ENCODE measurements at regions not wholly inside any gene's neighbourhood (a gene's known extent, or its start where the extent isn't known, plus 50 kb on each side); places are given as distances from the start of the nearest gene placed in this dataset.

DNA sequence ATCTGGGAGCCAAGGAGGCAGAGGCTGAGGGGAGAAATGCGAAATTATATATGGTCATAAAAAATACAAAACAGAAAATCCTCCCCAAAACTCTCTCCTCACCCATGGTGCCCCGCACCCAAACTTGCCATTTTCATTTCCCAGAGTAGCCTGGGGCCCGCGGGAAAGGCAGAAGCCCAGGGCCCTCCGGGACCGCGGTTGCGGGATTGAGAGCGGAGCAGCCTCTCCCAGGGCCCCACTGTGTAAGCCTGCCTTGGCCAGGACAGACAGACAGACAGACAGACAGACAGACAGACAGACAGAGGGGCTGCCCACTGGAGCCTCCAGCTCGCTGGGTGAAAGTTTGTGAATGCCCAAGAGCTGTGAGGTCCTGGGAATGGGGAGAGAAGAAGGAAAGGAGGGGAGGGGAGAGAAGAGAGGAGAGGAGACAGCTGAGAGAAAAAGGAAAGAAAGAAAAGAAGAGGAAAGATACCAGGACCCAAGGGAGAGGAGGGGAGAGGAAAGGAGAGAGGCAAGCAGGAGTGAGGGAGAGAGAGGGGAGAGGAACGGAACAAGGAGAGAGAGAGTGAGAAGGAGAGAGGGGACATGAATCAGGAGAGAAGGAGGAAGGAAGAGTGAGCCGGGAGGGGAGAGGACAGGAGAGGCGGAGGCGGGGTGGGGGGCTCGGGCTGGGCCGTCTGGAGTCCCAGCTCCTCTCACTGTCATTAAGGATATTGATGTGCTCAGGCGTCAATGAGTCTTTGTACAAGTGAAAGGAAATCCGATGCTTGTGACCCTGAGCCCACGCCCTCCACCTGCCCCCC lies 69.3 kb upstream of the CASZ1 start:
- no peak overlapping the region for H2AFZ ChIP-seq (ENCODE audit: low read depth, low read length)
- no peak overlapping the region for H3K4me2 ChIP-seq (ENCODE audit: low read length)
- H3K9me2 ChIP-seq (ENCODE audit: insufficient read depth, low read length), result no peaks in the 10 kb centered on the region
- no peak overlapping the region for H3K27ac ChIP-seq (ENCODE audit: low read length)
- no peaks in the 10 kb centered on the region for H3F3A ChIP-seq (ENCODE audit: insufficient read depth, low read length, poor library complexity, severe bottlenecking)
- H3K9me3 ChIP-seq (ENCODE audit: low read length), result no peaks in the 10 kb centered on the region
- no peaks in the 10 kb centered on the region for H4K20me1 ChIP-seq (ENCODE audit: insufficient read depth)
- no peak for TF ChIP-seq POLR2AphosphoS5 (IDR thresholded peaks at IDR 0.05)
- TF ChIP-seq EZH2 (IDR thresholded peaks at IDR 0.05; ENCODE audit: borderline replicate concordance, insufficient read depth, low read length, poor library complexity, severe bottlenecking), result no peak
- no peak for TF ChIP-seq REST (IDR thresholded peaks at IDR 0.05; ENCODE audit: borderline replicate concordance)
- no peak for TF ChIP-seq EP300 (conservative IDR thresholded peaks at IDR 0.05; ENCODE audit: poor library complexity, severe bottlenecking)
- TF ChIP-seq, protein P1, sequence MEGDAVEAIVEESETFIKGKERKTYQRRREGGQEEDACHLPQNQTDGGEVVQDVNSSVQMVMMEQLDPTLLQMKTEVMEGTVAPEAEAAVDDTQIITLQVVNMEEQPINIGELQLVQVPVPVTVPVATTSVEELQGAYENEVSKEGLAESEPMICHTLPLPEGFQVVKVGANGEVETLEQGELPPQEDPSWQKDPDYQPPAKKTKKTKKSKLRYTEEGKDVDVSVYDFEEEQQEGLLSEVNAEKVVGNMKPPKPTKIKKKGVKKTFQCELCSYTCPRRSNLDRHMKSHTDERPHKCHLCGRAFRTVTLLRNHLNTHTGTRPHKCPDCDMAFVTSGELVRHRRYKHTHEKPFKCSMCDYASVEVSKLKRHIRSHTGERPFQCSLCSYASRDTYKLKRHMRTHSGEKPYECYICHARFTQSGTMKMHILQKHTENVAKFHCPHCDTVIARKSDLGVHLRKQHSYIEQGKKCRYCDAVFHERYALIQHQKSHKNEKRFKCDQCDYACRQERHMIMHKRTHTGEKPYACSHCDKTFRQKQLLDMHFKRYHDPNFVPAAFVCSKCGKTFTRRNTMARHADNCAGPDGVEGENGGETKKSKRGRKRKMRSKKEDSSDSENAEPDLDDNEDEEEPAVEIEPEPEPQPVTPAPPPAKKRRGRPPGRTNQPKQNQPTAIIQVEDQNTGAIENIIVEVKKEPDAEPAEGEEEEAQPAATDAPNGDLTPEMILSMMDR (IDR thresholded peaks at IDR 0.05; ENCODE audit: poor library complexity, severe bottlenecking), result no peak
- TF ChIP-seq RAD21 (conservative IDR thresholded peaks at IDR 0.05), result no peak
- TF ChIP-seq SMC3 (conservative IDR thresholded peaks at IDR 0.05; ENCODE audit: poor library complexity), result no peak
- TF ChIP-seq MXI1 (conservative IDR thresholded peaks at IDR 0.05; ENCODE audit: poor library complexity, severe bottlenecking), result no peak
- TF ChIP-seq TAF1 (IDR thresholded peaks at IDR 0.05; ENCODE audit: low read depth), result no peak
- no peaks in the 10 kb centered on the region for H3K79me2 ChIP-seq (replicated peaks; ENCODE audit: insufficient read depth, low read length)
- no peak overlapping the region for H3K9ac ChIP-seq (ENCODE audit: low read length)
- no peak overlapping the region for H3K4me3 ChIP-seq (ENCODE audit: low read length)
- no peaks in the 10 kb centered on the region for H3K36me3 ChIP-seq (ENCODE audit: insufficient read depth, low read length)
- no peaks in the 10 kb centered on the region for H3K27me3 ChIP-seq (ENCODE audit: insufficient read depth, low read depth, low read length)

GRCh38 chr1:10866321-10867093 lies 70.1 kb upstream of the CASZ1 start:
- Histone ChIP-seq H4K20me1 (ENCODE audit: insufficient read depth) (no peaks in the 10 kb centered on the region), H3K4me2 (ENCODE audit: low read length) (no peak overlapping the region), H3K79me2 (replicated peaks; ENCODE audit: insufficient read depth, low read length) (no peaks in the 10 kb centered on the region), H3K36me3 (ENCODE audit: insufficient read depth, low read length) (no peaks in the 10 kb centered on the region), H3K9me3 (ENCODE audit: low read length) (no peaks in the 10 kb centered on the region), H3F3A (ENCODE audit: insufficient read depth, low read length, poor library complexity, severe bottlenecking) (no peaks in the 10 kb centered on the region), H3K4me3 (ENCODE audit: low read length) (peak overlapping the region; percentile 60), H2AFZ (ENCODE audit: low read depth, low read length) (no peak overlapping the region), H3K27me3 (ENCODE audit: insufficient read depth, low read depth, low read length) (no peaks in the 10 kb centered on the region), H3K9ac (ENCODE audit: low read length) (peak overlapping the region; percentile 38), H3K27ac (ENCODE audit: low read length) (no peak overlapping the region), H3K9me2 (ENCODE audit: insufficient read depth, low read length) (no peaks in the 10 kb centered on the region)
- peak; percentile 11 for TF ChIP-seq TAF1 (IDR thresholded peaks at IDR 0.05; ENCODE audit: low read depth)
- TF ChIP-seq REST (IDR thresholded peaks at IDR 0.05; ENCODE audit: borderline replicate concordance), result no peak
- no peak for TF ChIP-seq MXI1 (conservative IDR thresholded peaks at IDR 0.05; ENCODE audit: poor library complexity, severe bottlenecking)
- no peak for TF ChIP-seq POLR2AphosphoS5 (IDR thresholded peaks at IDR 0.05)
